K562 (cell line): ENCODE measurements at regions not wholly inside any gene's neighbourhood (a gene's known extent, or its start where the extent isn't known, plus 50 kb on each side); places are given as distances from the start of the nearest gene placed in this dataset.

Experiments used
- ATAC-seq: fragments of 200-7000 bp; cut with Tn5 transposase; 3 replicates; pipeline ENCODE4 v1.9.1; 2020; ENCODE audit warnings: moderate library complexity
- BruUV-seq: library from RNA; stranded (reverse); fragments of 400-500 nt; replicated peaks from 2 replicates; lab custom pipeline; 2021; lab: Mats Ljungman, UMichigan
- CTCF ChIA-PET: fragments of 300-600 bp; formaldehyde crosslinking; extraction: SDS; loops from one replicate; lab custom pipeline; 2021; ENCODE audit warnings: low intra/inter-chr PET ratio; lab: Yijun Ruan, JAX
- POLR2A ChIA-PET: fragments of 300-600, 350-650 bp; sonication (Branson Sonifier 250); formaldehyde crosslinking; extraction: SDS; loops from one replicate; lab custom pipeline; 2021; ENCODE audit warnings: antibody characterized with exemption, inconsistent platforms; lab: Yijun Ruan, JAX
- DNase-seq, 4 experiments: peaks; one replicate each; pipeline versions ENCODE4 v3.0.0 to v3.0.0-alpha.2; 2011 to 2018; ENCODE audit warnings: low spot score in 3 of 4, mixed read lengths in 3 of 4; ENCODE audit errors: extremely low read depth in 1 of 4
- FAIRE-seq: peaks from 2 replicates; lab custom pipeline; 2011; peaks lifted over from hg19 to GRCh38; lab: Jason Lieb, UNC
- H2AFZ ChIP-seq: 2 replicates; pipeline ENCODE4 v1.6.0; 2011; ENCODE audit warnings: low read depth, low read length, control low read depth, inconsistent platforms
- H3K27ac ChIP-seq: fragments of 200-600 bp; 3 replicates; pipeline ENCODE4 v1.8.0; 2011; ENCODE audit warnings: low read depth, mild to moderate bottlenecking, control low read depth, inconsistent platforms, low read length, moderate library complexity, mixed read lengths; ENCODE audit errors: extremely low read depth
- H3K27me3 ChIP-seq, 2 experiments: fragments of 300-600 bp in 1 of 2; 2 replicates in 1 of 2; 3 replicates in 1 of 2; pipeline versions ENCODE4 v1.6.0 to v1.8.0; 2011; ENCODE audit warnings: inconsistent platforms in 2 of 2, low read length in 2 of 2, mild to moderate bottlenecking in 1 of 2, mixed read lengths in 1 of 2, moderate library complexity in 1 of 2; ENCODE audit not compliant: control insufficient read depth in 2 of 2, insufficient read depth in 2 of 2
- H3K36me3 ChIP-seq: fragments of 300-600 bp; 3 replicates; pipeline ENCODE4 v1.8.0; 2011; ENCODE audit warnings: mild to moderate bottlenecking, low read length, inconsistent platforms; ENCODE audit not compliant: control insufficient read depth, insufficient read depth
- H3K4me1 ChIP-seq, 2 experiments: fragments of 200-600 bp in 1 of 2; replicated peaks in 1 of 2; 2 replicates in 1 of 2; 3 replicates in 1 of 2; pipeline versions ENCODE4 v1.5.1 to v1.8.0; 2011; ENCODE audit warnings: inconsistent platforms in 2 of 2, low read length in 2 of 2, mild to moderate bottlenecking in 1 of 2, mixed read lengths in 1 of 2, moderate library complexity in 1 of 2; ENCODE audit not compliant: control insufficient read depth in 2 of 2, insufficient read depth in 2 of 2
- H3K4me2 ChIP-seq: 2 replicates; pipeline ENCODE4 v1.6.1; 2011; ENCODE audit warnings: low read length, control low read depth, inconsistent platforms, mixed read lengths; ENCODE audit not compliant: insufficient read depth
- H3K4me3 ChIP-seq: fragments of 200-600 bp; sonication (generic), shearing (Covaris generic); 2 replicates; pipeline ENCODE4 v1.5.1; 2016; ENCODE audit warnings: control low read depth, inconsistent platforms
- H3K79me2 ChIP-seq: fragments of 200-600 bp; 3 replicates; pipeline ENCODE4 v1.8.0; 2011; ENCODE audit warnings: low read length, inconsistent platforms; ENCODE audit not compliant: control insufficient read depth, insufficient read depth
- H3K9ac ChIP-seq, 2 experiments: 2 replicates each; pipeline versions ENCODE4 v1.6.0 to v1.6.1; 2011; ENCODE audit warnings: low read depth in 2 of 2, low read length in 2 of 2, control low read depth in 1 of 2, inconsistent platforms in 1 of 2, mild to moderate bottlenecking in 1 of 2, mixed read lengths in 1 of 2; ENCODE audit not compliant: insufficient read depth in 1 of 2
- H3K9me1 ChIP-seq: one replicate; pipeline ENCODE4 v1.6.0; 2011; ENCODE audit warnings: inconsistent platforms, mild to moderate bottlenecking, low read length, moderate library complexity; ENCODE audit not compliant: control insufficient read depth, insufficient read depth
- H3K9me3 ChIP-seq: replicated peaks from 2 replicates; pipeline ENCODE4 v1.5.1; 2011; ENCODE audit warnings: low read depth, low read length, inconsistent platforms; ENCODE audit not compliant: control insufficient read depth, insufficient read depth
- H4K20me1 ChIP-seq: replicated peaks from 2 replicates; pipeline ENCODE4 v1.6.1; 2011; ENCODE audit warnings: low read length, inconsistent platforms, mixed read lengths; ENCODE audit not compliant: control insufficient read depth, insufficient read depth
- CGGBP1 ChIP-seq: fragments of 250-450 bp; sonication (Bioruptor Pico); IDR thresholded peaks from 2 replicates; pipeline ENCODE4 v1.9.0; 2021; ENCODE audit warnings: mild to moderate bottlenecking
- CREB3 ChIP-seq: fragments of 450-650 bp; conservative IDR thresholded peaks from 2 replicates; pipeline ENCODE4 v1.6.1; 2016; ENCODE audit warnings: missing genetic modification characterization, low read depth, mild to moderate bottlenecking, missing compliant biosample characterization, moderate library complexity
- ETS1 ChIP-seq: conservative IDR thresholded peaks from 2 replicates; pipeline ENCODE4 v1.6.1; 2011; ENCODE audit warnings: low read depth, mild to moderate bottlenecking, low read length; ENCODE audit not compliant: control insufficient read depth
- MLX ChIP-seq, 2 experiments: fragments of 450-650 bp in 1 of 2; sonication (generic) in 1 of 2; formaldehyde crosslinking; conservative IDR thresholded peaks; 2 replicates each; pipeline versions ENCODE4 v1.4.0 to v1.8.1; 2020 to 2022; ENCODE audit warnings: mild to moderate bottlenecking in 1 of 2, missing genetic modification reagents in 1 of 2
- SPI1 ChIP-seq: IDR thresholded peaks from 2 replicates; pipeline ENCODE4 v1.6.1; 2011; ENCODE audit warnings: low read depth, low read length, control low read depth, borderline replicate concordance
- WGBS: fragments of 100-300 bp; shearing (Covaris generic); methylation state at CpG from one replicate; pipeline ENCODE4 v1.1.6; 2016; ENCODE audit warnings: low coverage, mixed read lengths; ENCODE audit not compliant: insufficient coverage; ENCODE audit errors: missing lambda C conversion rate; 5-methylcytosine and 5-hydroxymethylcytosine counted together
- in situ Hi-C: fragments of 300-500 bp; cut with MboI; formaldehyde crosslinking; loops from 4 replicates; pipeline ENCODE4 v1.15.0; 2018; ENCODE audit warnings: inconsistent platforms, mixed read lengths
- intact Hi-C: fragments of 100-400 bp; cut with micrococcal nuclease; formaldehyde crosslinking; loops from 2 replicates; pipeline ENCODE4 v1.14.2; 2022

GRCh38 chr1:60560701-60561100, 487.1 kb upstream of the C1orf87 start:
- TF ChIP-seq MLX (CRISPR knock-in tag; conservative IDR thresholded peaks at IDR 0.05) (no peak), ETS1 (no peak)
- DNase-seq (no peak), ATAC-seq (no peak), FAIRE-seq (no peak)
- intact Hi-C loops (no loop called here), in situ Hi-C loops (no loop called here)
- H2AFZ ChIP-seq: no peak overlapping the region
- H3K27ac ChIP-seq: no peak overlapping the region
- H3K4me2 ChIP-seq: no peak overlapping the region
- WGBS: 10% methylated on average over 3 of the region's 3 CpGs
- no peaks in the 10 kb centered on the region for H3K79me2 ChIP-seq
- no peaks in the 10 kb centered on the region for H3K36me3 ChIP-seq
- H3K9me3 ChIP-seq: no peaks in the 10 kb centered on the region
- CTCF ChIA-PET: no interaction called here
- no peak overlapping the region for H3K9ac ChIP-seq
- H3K4me3 ChIP-seq: no peak overlapping the region
- BruUV-seq: no TSS peak
- H3K4me1 ChIP-seq: no peaks in the 10 kb centered on the region
- no peaks in the 10 kb centered on the region for H4K20me1 ChIP-seq
- no peaks in the 10 kb centered on the region for H3K27me3 ChIP-seq
- no peaks in the 10 kb centered on the region for H3K9me1 ChIP-seq
- POLR2A ChIA-PET: no interaction called here

- no peaks in the 10 kb centered on the region for H4K20me1 ChIP-seq
- FAIRE-seq (no peak), ATAC-seq (no peak), DNase-seq (no peak)
- in situ Hi-C loops (no loop called here), intact Hi-C loops (no loop called here)
- no peaks in the 10 kb centered on the region for H3K27me3 ChIP-seq
- H3K4me3 ChIP-seq: no peak overlapping the region
- ChIA-PET POLR2A (no interaction called here), CTCF (no interaction called here)
- no peak overlapping the region for H3K27ac ChIP-seq
- 0% methylated on average over 2 of the region's 2 CpGs for WGBS
- no peaks in the 10 kb centered on the region for H3K79me2 ChIP-seq
- no peaks in the 10 kb centered on the region for H3K9me1 ChIP-seq
- H3K9ac ChIP-seq: no peak overlapping the region
- H3K4me1 ChIP-seq: no peaks in the 10 kb centered on the region
- no peaks in the 10 kb centered on the region for H3K36me3 ChIP-seq
- H3K9me3 ChIP-seq: no peaks in the 10 kb centered on the region
- H2AFZ ChIP-seq: no peak overlapping the region
- TF ChIP-seq CREB3 (tag): no peak
- TF ChIP-seq SPI1: 0 out of 2 replicates have a peak, but pooled peaks have one; percentile 18
- no peak for TF ChIP-seq CGGBP1 (CRISPR knock-in tag)
- BruUV-seq: no TSS peak
- no peak overlapping the region for H3K4me2 ChIP-seq
These were observed 484.7 kb upstream of the C1orf87 start for GRCh38 chr1:60558236-60558635.
